H1 (cell line): ENCODE measurements at regions not wholly inside any gene's neighbourhood (a gene's known extent, or its start where the extent isn't known, plus 50 kb on each side); places are given as distances from the start of the nearest gene placed in this dataset.

Source experiments
- EP300 ChIP-seq, 2 experiments: IDR thresholded peaks; 1 replicate in 1 of 2; 2 replicates in 1 of 2; pipeline ENCODE4 v1.6.1; 2011 to 2012; ENCODE audit warnings: low read depth in 2 of 2, low read length in 2 of 2, mild to moderate bottlenecking in 2 of 2, borderline replicate concordance in 1 of 2, inconsistent platforms in 1 of 2, moderate library complexity in 1 of 2
- GABPA ChIP-seq: IDR thresholded peaks from 2 replicates; pipeline ENCODE4 v1.6.1; 2011; ENCODE audit warnings: mild to moderate bottlenecking, low read length, moderate library complexity, borderline replicate concordance; ENCODE audit not compliant: insufficient read depth
- NRF1 ChIP-seq: IDR thresholded peaks from 2 replicates; pipeline ENCODE4 v1.6.1; 2011; ENCODE audit warnings: mild to moderate bottlenecking, low read depth, low read length, improper control_type of control experiment
- POLR2A ChIP-seq, 2 experiments: IDR thresholded peaks; 1 replicate in 1 of 2; 2 replicates in 1 of 2; pipeline ENCODE4 v1.6.1; 2011; ENCODE audit warnings: low read depth in 2 of 2, low read length in 2 of 2, mild to moderate bottlenecking in 2 of 2; ENCODE audit errors: control extremely low read depth in 1 of 2
- RFX5 ChIP-seq: IDR thresholded peaks from 2 replicates; pipeline ENCODE4 v1.6.1; 2011; ENCODE audit warnings: low read depth, low read length, improper control_type of control experiment, borderline replicate concordance
- RXRA ChIP-seq: IDR thresholded peaks from 2 replicates; pipeline ENCODE4 v1.6.1; 2011; ENCODE audit warnings: low read depth, mild to moderate bottlenecking, low read length, moderate library complexity; ENCODE audit not compliant: insufficient read depth
- SUZ12 ChIP-seq: fragments of 200-600 bp; sonication (generic); IDR thresholded peaks from 2 replicates; pipeline ENCODE4 v1.6.1; 2012; ENCODE audit warnings: mild to moderate bottlenecking, inconsistent platforms, low read length, moderate library complexity, mixed read lengths
- TEAD4 ChIP-seq: IDR thresholded peaks from 2 replicates; pipeline ENCODE4 v1.6.1; 2012; ENCODE audit warnings: low read depth, low read length, inconsistent platforms, mixed read lengths
- TF ChIP-seq, protein P1 (sequence below): fragments of 300-600 bp; sonication (generic); IDR thresholded peaks from 2 replicates; pipeline ENCODE4 v1.7.1; 2012; ENCODE audit warnings: low read length, moderate library complexity, mild to moderate bottlenecking, inconsistent platforms; ENCODE audit not compliant: insufficient replicate concordance
- TF ChIP-seq, protein P2 (sequence below): IDR thresholded peaks from 2 replicates; pipeline ENCODE4 v1.6.1; 2011; ENCODE audit warnings: low read length, improper control_type of control experiment

DNA sequence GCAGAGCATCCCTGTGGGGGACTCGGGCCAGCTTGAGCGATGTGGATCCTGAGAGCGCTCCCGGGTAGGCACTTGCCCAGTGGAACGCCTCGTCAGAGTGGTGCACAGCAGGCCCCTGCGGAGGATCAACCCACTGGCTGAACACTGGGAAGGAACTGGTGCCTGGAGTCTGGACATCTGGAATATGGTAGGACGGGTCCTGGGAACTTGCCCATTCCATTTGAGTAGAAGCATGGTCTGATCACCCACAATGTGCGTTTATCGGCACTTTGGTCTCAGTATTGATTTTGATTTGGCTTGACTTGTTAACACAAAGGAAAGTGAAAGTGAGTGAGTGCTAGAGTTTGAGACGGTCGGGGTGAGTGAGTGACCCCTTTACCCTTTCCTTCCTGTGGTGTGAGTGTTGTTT, 1336.2 kb upstream of the CHAC2 start (continued):
- TF ChIP-seq, protein P1, sequence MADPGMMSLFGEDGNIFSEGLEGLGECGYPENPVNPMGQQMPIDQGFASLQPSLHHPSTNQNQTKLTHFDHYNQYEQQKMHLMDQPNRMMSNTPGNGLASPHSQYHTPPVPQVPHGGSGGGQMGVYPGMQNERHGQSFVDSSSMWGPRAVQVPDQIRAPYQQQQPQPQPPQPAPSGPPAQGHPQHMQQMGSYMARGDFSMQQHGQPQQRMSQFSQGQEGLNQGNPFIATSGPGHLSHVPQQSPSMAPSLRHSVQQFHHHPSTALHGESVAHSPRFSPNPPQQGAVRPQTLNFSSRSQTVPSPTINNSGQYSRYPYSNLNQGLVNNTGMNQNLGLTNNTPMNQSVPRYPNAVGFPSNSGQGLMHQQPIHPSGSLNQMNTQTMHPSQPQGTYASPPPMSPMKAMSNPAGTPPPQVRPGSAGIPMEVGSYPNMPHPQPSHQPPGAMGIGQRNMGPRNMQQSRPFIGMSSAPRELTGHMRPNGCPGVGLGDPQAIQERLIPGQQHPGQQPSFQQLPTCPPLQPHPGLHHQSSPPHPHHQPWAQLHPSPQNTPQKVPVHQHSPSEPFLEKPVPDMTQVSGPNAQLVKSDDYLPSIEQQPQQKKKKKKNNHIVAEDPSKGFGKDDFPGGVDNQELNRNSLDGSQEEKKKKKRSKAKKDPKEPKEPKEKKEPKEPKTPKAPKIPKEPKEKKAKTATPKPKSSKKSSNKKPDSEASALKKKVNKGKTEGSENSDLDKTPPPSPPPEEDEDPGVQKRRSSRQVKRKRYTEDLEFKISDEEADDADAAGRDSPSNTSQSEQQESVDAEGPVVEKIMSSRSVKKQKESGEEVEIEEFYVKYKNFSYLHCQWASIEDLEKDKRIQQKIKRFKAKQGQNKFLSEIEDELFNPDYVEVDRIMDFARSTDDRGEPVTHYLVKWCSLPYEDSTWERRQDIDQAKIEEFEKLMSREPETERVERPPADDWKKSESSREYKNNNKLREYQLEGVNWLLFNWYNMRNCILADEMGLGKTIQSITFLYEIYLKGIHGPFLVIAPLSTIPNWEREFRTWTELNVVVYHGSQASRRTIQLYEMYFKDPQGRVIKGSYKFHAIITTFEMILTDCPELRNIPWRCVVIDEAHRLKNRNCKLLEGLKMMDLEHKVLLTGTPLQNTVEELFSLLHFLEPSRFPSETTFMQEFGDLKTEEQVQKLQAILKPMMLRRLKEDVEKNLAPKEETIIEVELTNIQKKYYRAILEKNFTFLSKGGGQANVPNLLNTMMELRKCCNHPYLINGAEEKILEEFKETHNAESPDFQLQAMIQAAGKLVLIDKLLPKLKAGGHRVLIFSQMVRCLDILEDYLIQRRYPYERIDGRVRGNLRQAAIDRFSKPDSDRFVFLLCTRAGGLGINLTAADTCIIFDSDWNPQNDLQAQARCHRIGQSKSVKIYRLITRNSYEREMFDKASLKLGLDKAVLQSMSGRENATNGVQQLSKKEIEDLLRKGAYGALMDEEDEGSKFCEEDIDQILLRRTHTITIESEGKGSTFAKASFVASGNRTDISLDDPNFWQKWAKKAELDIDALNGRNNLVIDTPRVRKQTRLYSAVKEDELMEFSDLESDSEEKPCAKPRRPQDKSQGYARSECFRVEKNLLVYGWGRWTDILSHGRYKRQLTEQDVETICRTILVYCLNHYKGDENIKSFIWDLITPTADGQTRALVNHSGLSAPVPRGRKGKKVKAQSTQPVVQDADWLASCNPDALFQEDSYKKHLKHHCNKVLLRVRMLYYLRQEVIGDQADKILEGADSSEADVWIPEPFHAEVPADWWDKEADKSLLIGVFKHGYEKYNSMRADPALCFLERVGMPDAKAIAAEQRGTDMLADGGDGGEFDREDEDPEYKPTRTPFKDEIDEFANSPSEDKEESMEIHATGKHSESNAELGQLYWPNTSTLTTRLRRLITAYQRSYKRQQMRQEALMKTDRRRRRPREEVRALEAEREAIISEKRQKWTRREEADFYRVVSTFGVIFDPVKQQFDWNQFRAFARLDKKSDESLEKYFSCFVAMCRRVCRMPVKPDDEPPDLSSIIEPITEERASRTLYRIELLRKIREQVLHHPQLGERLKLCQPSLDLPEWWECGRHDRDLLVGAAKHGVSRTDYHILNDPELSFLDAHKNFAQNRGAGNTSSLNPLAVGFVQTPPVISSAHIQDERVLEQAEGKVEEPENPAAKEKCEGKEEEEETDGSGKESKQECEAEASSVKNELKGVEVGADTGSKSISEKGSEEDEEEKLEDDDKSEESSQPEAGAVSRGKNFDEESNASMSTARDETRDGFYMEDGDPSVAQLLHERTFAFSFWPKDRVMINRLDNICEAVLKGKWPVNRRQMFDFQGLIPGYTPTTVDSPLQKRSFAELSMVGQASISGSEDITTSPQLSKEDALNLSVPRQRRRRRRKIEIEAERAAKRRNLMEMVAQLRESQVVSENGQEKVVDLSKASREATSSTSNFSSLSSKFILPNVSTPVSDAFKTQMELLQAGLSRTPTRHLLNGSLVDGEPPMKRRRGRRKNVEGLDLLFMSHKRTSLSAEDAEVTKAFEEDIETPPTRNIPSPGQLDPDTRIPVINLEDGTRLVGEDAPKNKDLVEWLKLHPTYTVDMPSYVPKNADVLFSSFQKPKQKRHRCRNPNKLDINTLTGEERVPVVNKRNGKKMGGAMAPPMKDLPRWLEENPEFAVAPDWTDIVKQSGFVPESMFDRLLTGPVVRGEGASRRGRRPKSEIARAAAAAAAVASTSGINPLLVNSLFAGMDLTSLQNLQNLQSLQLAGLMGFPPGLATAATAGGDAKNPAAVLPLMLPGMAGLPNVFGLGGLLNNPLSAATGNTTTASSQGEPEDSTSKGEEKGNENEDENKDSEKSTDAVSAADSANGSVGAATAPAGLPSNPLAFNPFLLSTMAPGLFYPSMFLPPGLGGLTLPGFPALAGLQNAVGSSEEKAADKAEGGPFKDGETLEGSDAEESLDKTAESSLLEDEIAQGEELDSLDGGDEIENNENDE, result no peak
- TF ChIP-seq SUZ12, result no peak
- TF ChIP-seq, protein P2, sequence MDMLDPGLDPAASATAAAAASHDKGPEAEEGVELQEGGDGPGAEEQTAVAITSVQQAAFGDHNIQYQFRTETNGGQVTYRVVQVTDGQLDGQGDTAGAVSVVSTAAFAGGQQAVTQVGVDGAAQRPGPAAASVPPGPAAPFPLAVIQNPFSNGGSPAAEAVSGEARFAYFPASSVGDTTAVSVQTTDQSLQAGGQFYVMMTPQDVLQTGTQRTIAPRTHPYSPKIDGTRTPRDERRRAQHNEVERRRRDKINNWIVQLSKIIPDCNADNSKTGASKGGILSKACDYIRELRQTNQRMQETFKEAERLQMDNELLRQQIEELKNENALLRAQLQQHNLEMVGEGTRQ, result no peak
- TF ChIP-seq RFX5, result no peak
- no peak for TF ChIP-seq RXRA
- TF ChIP-seq POLR2A (IDR thresholded peaks at IDR 0.05; ENCODE audit: control extremely low read depth in 1 of 2, low read depth in 2 of 2, low read length in 2 of 2), result no peak
- TF ChIP-seq GABPA, result no peak
- TF ChIP-seq NRF1, result no peak
- TF ChIP-seq EP300 (IDR thresholded peaks at IDR 0.05; ENCODE audit: borderline replicate concordance in 1 of 2, low read depth in 2 of 2, low read length in 2 of 2), result no peak
- no peak for TF ChIP-seq TEAD4
